Fibroblast of lung (primary cell): ENCODE measurements at regions not wholly inside any gene's neighbourhood (a gene's known extent, or its start where the extent isn't known, plus 50 kb on each side); places are given as distances from the start of the nearest gene placed in this dataset.

Experiments
- EZH2 ChIP-seq: IDR thresholded peaks from 2 replicates; pipeline ENCODE4 v1.5.1; 2012; ENCODE audit warnings: low read length, control low read depth, mild to moderate bottlenecking; ENCODE audit errors: missing control alignments
- TF ChIP-seq, protein P1 (sequence below), 2 donors: IDR thresholded peaks in 1 of 2; conservative IDR thresholded peaks in 1 of 2; 1 replicate in 1 of 2; 2 replicates in 1 of 2; pipeline ENCODE4 v1.5.1; 2011 to 2012; ENCODE audit warnings: low read length in 2 of 2, control low read depth in 1 of 2, inconsistent platforms in 1 of 2, low read depth in 1 of 2, mild to moderate bottlenecking in 1 of 2

DNA sequence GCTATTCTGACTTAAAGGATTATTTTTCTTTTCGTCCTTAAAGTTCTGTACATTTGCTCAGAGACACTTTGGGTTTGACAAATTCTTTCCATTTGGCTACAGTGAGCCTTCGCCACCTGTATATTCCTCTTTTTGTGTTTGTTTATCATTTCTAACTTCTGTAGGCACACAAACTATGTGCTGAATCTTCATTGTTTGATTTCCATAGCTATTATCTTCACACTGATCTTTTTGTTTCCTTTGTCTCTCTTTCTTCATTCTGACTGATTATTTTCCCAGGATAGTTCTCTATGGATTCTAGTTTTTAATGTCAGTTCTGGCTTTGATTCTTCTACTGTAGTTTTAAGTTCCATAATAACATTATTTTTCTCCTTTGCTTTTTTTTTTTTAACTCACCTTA lies 350.2 kb downstream of the ZNF521 start:
- TF ChIP-seq, protein P1, sequence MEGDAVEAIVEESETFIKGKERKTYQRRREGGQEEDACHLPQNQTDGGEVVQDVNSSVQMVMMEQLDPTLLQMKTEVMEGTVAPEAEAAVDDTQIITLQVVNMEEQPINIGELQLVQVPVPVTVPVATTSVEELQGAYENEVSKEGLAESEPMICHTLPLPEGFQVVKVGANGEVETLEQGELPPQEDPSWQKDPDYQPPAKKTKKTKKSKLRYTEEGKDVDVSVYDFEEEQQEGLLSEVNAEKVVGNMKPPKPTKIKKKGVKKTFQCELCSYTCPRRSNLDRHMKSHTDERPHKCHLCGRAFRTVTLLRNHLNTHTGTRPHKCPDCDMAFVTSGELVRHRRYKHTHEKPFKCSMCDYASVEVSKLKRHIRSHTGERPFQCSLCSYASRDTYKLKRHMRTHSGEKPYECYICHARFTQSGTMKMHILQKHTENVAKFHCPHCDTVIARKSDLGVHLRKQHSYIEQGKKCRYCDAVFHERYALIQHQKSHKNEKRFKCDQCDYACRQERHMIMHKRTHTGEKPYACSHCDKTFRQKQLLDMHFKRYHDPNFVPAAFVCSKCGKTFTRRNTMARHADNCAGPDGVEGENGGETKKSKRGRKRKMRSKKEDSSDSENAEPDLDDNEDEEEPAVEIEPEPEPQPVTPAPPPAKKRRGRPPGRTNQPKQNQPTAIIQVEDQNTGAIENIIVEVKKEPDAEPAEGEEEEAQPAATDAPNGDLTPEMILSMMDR (conservative IDR thresholded peaks at IDR 0.05 in 1 of 2, IDR thresholded peaks at IDR 0.05 in 1 of 2; ENCODE audit: low read depth in 1 of 2, low read length in 2 of 2) = no peak
- no peak for TF ChIP-seq EZH2
